ENCODE measurements at regions not wholly inside any gene's neighbourhood (a gene's known extent, or its start where the extent isn't known, plus 50 kb on each side); places are given as distances from the start of the nearest gene placed in this dataset.

- no peak for DNase-seq
Observed at GRCh38 chr10:123555616-123556015, 110.5 kb upstream of the GPR26 start.

GRCh38 chr10:123556049-123556448 is 110.1 kb upstream of the GPR26 start:
- DNase-seq = no peak

- no peak for DNase-seq
Observed at GRCh38 chr10:123556736-123557135, 109.4 kb upstream of the GPR26 start.

- no peak for DNase-seq
Observed at GRCh38 chr10:123557366-123558108, 108.6 kb upstream of the GPR26 start.

GRCh38 chr10:123558651-123559050 is 107.5 kb upstream of the GPR26 start:
- DNase-seq = peak in 4 of 51 donors; percentile 24 to 33 (median 27)

GRCh38 chr10:123559066-123559822 is 106.9 kb upstream of the GPR26 start:
- peak; percentile 30 to 95 (median 84) for DNase-seq

GRCh38 chr10:123559823-123560092 is 106.4 kb upstream of the GPR26 start:
- no peak for DNase-seq

GRCh38 chr10:123560301-123561140 is 105.6 kb upstream of the GPR26 start:
- no peak for DNase-seq

GRCh38 chr10:123561141-123561440 is 105.1 kb upstream of the GPR26 start:
- DNase-seq = no peak

GRCh38 chr10:123562387-123562786 is 103.8 kb upstream of the GPR26 start:
- DNase-seq = no peak

GRCh38 chr10:123562811-123563580 is 103.2 kb upstream of the GPR26 start:
- DNase-seq = no peak

- DNase-seq = no peak
Observed at GRCh38 chr10:123563581-123563855, 102.6 kb upstream of the GPR26 start.

- DNase-seq = no peak
Observed at GRCh38 chr10:123563994-123564393, 102.2 kb upstream of the GPR26 start.

- no peak for DNase-seq
Observed at GRCh38 chr10:123564631-123565030, 101.5 kb upstream of the GPR26 start.

GRCh38 chr10:123565691-123566660 is 100.2 kb upstream of the GPR26 start:
- no peak for DNase-seq

GRCh38 chr10:123567984-123568739 is 98.0 kb upstream of the GPR26 start:
- DNase-seq = no peak

- no peak for DNase-seq
Observed at GRCh38 chr10:123568751-123569150, 97.4 kb upstream of the GPR26 start.

GRCh38 chr10:123569436-123570035 is 96.6 kb upstream of the GPR26 start:
- DNase-seq = no peak

- no peak for DNase-seq
Observed at GRCh38 chr10:123570051-123570897, 95.9 kb upstream of the GPR26 start.

Measured in hypothalamus (tissue), 51 donors.